Globus pallidus (tissue), 1 donor: ENCODE measurements at regions not wholly inside any gene's neighbourhood (a gene's known extent, or its start where the extent isn't known, plus 50 kb on each side); places are given as distances from the start of the nearest gene placed in this dataset.

ENCODE experiments used
- DNase-seq: peaks from one replicate; pipeline ENCODE4 v3.0.0-alpha.2; 2015; ENCODE audit warnings: low spot score

DNA sequence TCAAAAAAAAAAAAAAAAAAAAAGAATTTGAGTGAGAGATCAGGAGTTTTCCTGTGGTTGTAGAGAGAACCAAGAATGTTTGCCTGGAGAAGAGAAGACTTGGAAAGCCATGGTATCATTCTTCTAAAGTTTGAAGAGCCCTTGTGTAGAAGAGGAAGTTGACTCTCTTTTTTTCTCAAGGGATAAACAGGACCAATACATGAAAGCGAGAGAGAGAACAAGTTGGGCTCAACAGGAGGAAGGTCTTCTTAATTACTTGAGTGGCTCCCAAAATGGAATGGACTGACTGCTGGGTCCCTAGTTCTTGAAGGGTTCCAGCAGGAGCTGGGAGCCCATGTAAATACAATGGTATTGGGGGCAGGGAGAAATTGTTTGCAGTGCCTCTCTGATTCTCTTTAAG lies 173.3 kb upstream of the ADO start:
- DNase-seq, result no peak

- no peak for DNase-seq
Observed at GRCh38 chr10:62632071-62632809, 172.3 kb upstream of the ADO start.

- DNase-seq, result no peak
Observed at GRCh38 chr10:62633976-62634375, 170.5 kb upstream of the ADO start.

GRCh38 chr10:62634576-62634975 lies 169.9 kb upstream of the ADO start:
- DNase-seq, result no peak

DNA sequence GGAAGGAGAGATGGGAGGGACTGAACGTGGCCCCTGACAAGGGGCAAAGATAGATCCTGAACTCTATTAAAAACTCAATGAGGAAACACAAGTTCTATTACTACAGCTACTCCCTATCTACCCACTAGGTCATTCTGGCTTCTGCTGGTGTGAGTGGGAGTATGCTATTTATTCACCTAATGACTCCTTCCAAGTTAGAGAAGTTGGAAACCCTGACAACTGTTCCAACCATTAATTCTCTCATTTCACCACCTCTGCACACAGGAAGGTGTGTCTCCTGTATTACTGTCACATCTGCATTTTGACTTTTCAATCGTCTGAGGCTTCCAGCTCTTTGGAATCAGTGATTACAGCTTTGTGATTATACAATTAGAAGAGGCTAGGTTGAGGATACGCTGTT lies 169.4 kb upstream of the ADO start:
- no peak for DNase-seq

DNA sequence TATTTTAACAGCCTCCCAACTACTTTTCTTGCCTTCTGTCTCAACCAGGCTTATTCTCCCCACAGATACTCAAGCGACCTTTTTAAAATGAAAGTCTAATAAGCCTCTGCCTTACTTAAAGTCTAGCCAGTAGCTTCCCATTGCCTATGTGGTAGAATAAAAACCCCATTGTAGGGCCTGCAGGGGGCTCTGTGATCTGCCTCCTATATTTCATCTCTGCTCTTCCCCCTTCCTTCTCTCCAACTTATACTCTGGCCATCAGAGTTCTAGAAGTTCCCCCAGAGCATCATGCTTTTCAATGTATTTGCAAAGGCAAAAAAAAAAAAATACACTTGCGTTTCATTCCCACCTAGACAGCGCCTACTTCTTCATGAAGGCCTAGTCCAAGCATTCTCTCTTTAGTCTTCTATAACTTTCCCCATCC lies 167.7 kb upstream of the ADO start:
- DNase-seq, result no peak

- no peak for DNase-seq
Observed at GRCh38 chr10:62637249-62638061, 167.1 kb upstream of the ADO start.

DNA sequence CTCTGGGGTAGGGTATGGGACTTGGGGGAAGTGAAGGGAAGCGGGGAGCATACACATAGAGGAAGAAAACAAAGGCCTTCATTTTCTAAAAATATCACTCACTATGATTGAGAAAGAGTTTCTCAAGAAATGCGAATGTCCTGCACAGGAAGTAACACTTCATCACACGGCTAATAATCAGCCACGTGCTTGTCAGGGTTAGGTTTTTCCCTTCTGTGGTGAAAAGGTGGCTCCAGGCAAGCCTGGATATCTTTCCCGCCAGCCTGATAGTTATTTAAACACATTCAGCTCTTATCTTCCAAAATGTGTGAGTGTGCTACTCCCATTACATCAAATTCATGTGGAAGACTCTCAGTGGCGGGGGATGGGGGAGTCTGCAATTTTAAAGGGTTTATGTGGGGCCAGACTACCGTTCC lies 166.4 kb upstream of the ADO start:
- no peak for DNase-seq

GRCh38 chr10:62639144-62639543 lies 165.4 kb upstream of the ADO start:
- DNase-seq, result no peak

DNA sequence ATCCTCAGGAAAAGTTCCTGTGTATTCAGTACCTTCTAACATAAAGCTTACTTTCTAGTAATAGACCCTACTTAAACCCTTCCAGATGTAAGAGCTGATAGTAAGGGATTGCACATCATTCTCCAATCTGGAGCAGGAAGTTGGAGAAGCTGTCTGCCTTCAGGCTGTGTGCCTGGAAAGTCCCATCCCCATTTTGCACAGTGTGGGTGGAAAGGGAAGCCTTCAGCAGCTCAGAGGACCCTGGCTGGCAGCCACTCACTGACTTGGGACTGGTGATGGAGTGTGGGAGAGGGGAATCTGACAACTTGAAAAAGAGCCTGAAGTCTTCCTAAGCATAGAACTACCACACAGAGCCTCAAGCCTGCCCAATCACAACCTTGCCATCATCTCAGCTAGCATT lies 164.1 kb upstream of the ADO start:
- DNase-seq, result no peak

DNA sequence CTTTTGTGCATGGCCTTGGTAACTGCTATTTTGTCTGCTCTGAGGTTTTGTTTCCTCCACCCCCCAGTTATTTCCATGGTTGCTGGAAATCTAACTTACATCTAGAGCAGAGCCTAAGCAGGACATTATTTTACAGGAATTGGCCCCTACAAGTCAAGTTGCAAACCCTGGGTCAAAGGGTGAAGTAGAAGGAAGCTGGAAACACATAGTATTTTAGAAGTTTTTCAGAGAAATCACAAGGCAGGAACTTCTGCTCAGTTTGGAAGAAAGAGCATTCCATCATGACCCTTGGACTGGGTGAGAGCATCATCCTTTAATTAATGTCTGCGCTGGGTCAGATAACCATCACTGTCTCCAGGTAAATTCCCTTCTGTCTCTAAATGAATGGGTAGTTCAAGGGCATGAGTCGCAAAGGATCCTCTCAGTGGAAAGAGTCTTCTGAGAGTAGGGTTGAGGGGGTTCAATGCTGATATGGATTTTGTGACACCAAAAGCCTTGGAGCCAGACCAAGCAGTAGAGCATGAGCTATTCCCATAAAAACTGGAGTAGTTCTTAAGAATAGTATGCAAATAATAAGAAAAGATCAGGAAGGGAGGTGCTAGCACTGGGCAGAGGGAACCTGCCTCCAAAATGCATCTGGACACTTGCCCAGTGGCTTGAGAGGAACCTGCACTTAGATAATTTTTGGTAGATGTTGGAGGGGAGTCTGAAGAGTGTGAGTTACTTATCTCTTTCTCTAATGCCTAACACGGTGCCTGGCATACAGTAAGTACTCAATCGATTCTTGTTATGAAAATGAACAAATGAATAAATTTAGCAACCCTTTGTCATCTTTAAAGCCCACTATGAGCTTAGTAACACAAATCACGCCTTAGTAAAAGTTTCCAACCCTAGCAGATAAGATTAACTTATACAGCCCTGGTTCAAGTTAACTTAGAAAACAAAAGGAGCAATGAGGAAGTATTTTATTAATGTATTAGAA lies 160.6 kb upstream of the ADO start:
- no peak for DNase-seq

DNA sequence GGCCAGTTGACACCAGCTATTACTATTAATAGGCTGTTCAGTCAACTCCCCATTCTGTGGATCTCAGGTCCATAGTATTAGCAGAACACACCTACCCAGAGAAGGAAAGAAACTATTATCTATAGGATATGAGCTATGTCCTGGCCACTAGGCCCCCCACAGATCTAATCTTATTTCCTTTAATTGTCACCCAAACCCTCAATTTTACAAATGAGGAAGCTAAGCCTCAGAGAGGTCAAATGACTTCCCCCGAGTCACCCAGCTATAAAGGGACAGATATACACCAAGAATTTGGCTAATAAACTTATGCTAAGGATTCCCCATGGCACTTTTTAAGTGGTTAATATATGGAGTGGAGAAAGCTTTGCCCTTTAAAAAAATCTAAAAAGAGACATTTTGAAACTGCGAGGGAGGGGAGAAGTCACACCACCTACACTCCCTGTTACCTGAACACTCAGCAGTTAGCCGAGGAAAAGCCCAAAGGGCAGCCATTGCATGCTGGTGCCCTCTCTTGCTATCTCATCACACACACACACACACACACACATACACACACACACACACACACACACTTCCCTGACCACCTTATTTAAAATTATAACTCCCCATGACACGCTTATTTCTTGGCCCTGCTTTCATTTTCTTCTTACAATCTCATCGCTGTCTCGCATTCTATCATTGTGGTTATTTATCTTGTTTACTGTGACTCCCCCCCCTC lies 157.0 kb upstream of the ADO start:
- no peak for DNase-seq

DNA sequence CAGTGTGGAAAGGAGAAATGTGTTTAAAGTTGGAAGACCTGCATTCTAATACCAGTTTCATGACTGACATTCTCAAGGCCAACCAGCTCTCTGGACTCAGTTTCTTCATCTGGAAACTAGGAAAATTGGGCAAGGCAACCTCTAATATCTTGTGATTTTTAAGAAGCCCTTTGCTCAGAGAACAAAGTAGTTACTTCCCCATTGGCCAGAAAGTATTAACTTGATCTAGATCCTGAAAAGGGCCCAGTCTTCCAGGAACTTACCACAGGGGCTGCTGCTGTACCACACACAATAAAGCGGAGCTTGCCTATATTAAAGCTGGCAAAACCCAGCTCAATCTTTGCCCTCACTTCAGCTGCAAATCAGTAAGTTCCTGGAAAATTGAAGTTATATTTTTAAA lies 155.6 kb upstream of the ADO start:
- no peak for DNase-seq

- DNase-seq, result no peak
Observed at GRCh38 chr10:62650411-62650810, 154.1 kb upstream of the ADO start.

DNA sequence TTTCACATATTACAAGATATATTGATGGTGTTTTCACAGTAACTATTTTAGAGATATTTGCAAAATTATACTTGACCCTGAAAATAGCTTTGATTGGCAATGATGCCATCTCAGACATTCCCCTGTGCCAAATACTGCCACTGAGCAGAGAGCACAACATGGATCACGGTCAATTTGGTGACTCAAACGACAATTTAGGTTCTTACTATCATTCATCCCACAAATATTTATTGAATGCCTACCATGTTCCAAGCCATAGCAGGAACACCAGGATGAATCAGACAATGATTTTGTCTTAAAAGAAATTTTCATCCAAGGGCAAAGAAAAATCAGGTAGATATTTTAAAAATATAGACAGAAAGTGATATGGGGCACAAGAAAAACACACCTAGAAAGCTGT lies 153.2 kb upstream of the ADO start:
- no peak for DNase-seq

GRCh38 chr10:62652114-62652513 lies 152.4 kb upstream of the ADO start:
- DNase-seq, result no peak

DNA sequence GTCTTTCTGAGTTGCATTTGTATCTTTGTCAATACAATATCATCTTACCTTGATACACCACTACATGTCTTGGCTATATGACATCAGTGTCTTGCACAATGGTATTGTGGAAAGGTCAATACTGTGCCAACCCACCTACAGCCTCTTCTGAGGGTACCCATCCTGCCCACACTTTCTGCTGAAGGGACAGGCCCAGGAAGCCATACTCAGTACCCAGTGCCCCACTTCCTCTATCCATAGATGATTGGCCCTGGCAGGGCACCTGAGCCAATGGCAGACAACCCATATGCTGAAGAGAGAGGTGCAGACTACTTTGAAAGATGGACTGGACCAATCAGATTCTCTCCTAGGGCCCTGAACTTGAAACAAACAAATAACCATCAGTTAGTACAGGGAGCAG lies 152.0 kb upstream of the ADO start:
- DNase-seq, result no peak

DNA sequence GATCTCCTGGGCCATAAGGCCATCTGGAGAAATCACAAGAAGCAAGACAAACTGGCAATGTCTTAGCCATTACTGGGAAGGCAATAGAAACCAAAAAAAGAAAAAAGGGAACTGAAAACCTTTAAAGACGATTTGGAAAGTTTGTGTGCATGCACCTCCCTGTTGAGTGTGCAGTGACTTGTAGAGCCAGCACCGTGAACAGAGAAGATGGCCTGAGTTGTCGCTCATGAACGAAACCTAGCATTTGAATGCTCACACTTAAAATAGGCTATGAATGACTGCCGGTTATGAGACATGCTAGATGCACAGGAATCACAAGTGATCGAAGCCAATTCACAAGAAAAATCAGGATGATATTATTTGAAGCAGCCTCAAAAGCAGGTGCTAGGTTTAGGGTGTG lies 151.3 kb upstream of the ADO start:
- no peak for DNase-seq

DNA sequence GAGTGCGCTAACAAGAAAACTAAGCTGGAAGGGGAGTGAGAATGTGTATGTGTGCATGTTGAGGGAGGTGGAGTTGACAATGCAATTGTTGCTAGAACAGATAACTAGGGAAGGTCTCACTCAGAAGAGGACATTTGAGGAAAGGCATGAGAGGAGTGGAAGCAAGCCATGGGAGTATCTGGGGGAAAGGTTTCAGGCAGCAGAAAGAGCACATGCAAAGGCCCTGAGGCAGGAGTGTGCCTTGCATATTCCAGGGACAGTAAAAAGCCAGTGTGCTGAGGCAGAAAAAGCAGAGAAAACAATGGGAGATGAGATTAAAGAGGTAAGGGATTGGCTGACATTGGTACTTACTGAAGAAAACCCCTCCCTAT lies 149.6 kb upstream of the ADO start:
- no peak for DNase-seq

GRCh38 chr10:62655337-62655994 lies 149.1 kb upstream of the ADO start:
- DNase-seq, result no peak

GRCh38 chr10:62657244-62657835 lies 147.2 kb upstream of the ADO start:
- DNase-seq, result no peak
